ENCODE measurements at regions not wholly inside any gene's neighbourhood (a gene's known extent, or its start where the extent isn't known, plus 50 kb on each side); places are given as distances from the start of the nearest gene placed in this dataset.

DNA sequence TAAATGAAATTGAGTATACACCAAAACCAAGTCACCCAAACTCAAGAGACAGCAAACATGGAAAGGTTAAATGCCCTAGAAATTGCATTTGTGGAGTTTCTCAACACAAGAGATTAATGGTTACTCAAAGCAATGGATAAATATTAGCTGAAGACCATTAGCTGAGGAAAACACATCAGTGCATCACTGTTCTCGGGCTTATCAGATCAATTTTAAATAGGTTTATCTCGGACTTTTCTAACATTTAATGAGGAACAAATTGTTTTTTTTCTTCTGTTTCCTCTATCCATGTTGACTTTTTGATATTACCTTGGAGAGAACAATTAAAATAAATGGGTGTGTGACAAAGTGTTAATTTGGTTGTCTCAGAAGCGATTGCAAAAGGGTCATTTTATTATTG lies 105.4 kb upstream of the PIK3C3 start:
- no peak overlapping the region for H3K27ac ChIP-seq (ENCODE audit: low read depth in 2 of 2, low read length in 1 of 2)
- 63 to 81% methylated on average over 3 of the region's 3 CpGs for WGBS, 2 donors
- no peaks in the 10 kb centered on the region for H3K36me3 ChIP-seq (ENCODE audit: control insufficient read depth in 2 of 2, insufficient read depth in 2 of 2, low read length in 1 of 2)
- peaks cover 0 to 2% of the 10 kb centered on the region in 2 donors for H3K27me3 ChIP-seq (ENCODE audit: control insufficient read depth in 1 of 2, insufficient read depth in 2 of 2, low read length in 2 of 2)
- no peak overlapping the region for H3K4me3 ChIP-seq (ENCODE audit: low read depth in 1 of 2, low read length in 2 of 2)
- H3K4me1 ChIP-seq (ENCODE audit: control insufficient read depth in 2 of 2, insufficient read depth in 2 of 2, low read length in 1 of 2) = no peaks in the 10 kb centered on the region
- no peaks in the 10 kb centered on the region for H3K9me3 ChIP-seq (ENCODE audit: control insufficient read depth in 2 of 2, insufficient read depth in 1 of 2, low read depth in 1 of 2, low read length in 1 of 2)

GRCh38 chr18:41845563-41845962 lies 109.5 kb upstream of the PIK3C3 start:
- no peaks in the 10 kb centered on the region for H3K27me3 ChIP-seq (ENCODE audit: control insufficient read depth in 1 of 2, insufficient read depth in 2 of 2, low read length in 2 of 2)
- 53 to 68% methylated on average over 4 of the region's 4 CpGs for WGBS, 2 donors
- H3K27ac ChIP-seq (ENCODE audit: low read depth in 2 of 2, low read length in 1 of 2) = no peak overlapping the region
- no peak overlapping the region for H3K4me3 ChIP-seq (ENCODE audit: low read depth in 1 of 2, low read length in 2 of 2)
- no peaks in the 10 kb centered on the region for H3K9me3 ChIP-seq (ENCODE audit: control insufficient read depth in 2 of 2, insufficient read depth in 1 of 2, low read depth in 1 of 2, low read length in 1 of 2)
- H3K4me1 ChIP-seq (ENCODE audit: control insufficient read depth in 2 of 2, insufficient read depth in 2 of 2, low read length in 1 of 2) = no peaks in the 10 kb centered on the region
- no peaks in the 10 kb centered on the region for H3K36me3 ChIP-seq (ENCODE audit: control insufficient read depth in 2 of 2, insufficient read depth in 2 of 2, low read length in 1 of 2)

- 63 to 64% methylated on average over 3 of the region's 3 CpGs for WGBS, 2 donors
- H3K36me3 ChIP-seq (ENCODE audit: control insufficient read depth in 2 of 2, insufficient read depth in 2 of 2, low read length in 1 of 2) = no peaks in the 10 kb centered on the region
- no peak overlapping the region for H3K27ac ChIP-seq (ENCODE audit: low read depth in 2 of 2, low read length in 1 of 2)
Observed at GRCh38 chr18:41842886-41843285, 112.1 kb upstream of the PIK3C3 start.

DNA sequence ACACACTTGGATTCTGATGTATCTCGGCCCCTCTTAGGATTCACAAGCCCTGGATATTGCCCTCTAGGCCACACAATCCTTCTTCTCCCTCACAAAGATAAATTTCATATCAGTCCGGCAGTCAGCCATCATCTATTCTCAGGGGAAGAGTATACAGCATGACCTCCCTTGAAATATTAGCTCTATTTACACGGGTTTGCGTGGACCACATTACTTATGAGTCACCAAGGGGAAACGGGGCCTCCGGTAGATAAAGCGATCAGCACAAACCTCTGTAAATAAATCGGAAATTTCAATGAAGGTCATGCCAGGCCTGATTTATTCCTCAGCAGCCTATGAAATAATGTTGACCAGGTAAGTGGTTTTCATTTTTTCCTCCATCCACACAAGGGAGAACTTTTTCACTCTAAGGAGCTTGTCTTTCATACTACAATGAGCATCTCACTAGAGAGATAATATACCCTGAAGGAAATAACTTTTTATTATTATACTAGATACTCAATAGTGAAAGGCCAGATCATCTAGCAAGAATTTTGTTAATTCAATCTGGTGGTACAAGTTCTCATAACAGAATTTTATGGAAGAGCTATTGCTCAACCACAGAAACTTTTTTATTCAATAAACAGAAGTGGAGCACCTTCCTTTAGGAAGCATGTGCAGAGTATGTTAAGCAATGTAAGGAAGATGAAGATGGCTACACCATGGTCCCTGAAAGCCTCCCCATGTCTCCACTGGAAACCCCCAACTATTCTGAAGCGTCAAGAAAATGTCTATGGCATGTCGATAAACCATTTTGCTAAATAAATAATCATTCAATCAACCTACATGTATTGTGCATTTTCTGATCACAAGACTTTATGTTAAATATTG lies 125.2 kb upstream of the PIK3C3 start:
- no peaks in the 10 kb centered on the region for H3K36me3 ChIP-seq (ENCODE audit: control insufficient read depth in 2 of 2, insufficient read depth in 2 of 2, low read length in 1 of 2)
- H3K27ac ChIP-seq (ENCODE audit: low read depth in 2 of 2, low read length in 1 of 2) = no peak overlapping the region
- H3K4me1 ChIP-seq (ENCODE audit: control insufficient read depth in 2 of 2, insufficient read depth in 2 of 2, low read length in 1 of 2) = no peaks in the 10 kb centered on the region
- 81 to 86% methylated on average over 10 of the region's 10 CpGs for WGBS, 2 donors
- no peaks in the 10 kb centered on the region for H3K27me3 ChIP-seq (ENCODE audit: control insufficient read depth in 1 of 2, insufficient read depth in 2 of 2, low read length in 2 of 2)
- no peak overlapping the region for H3K4me3 ChIP-seq (ENCODE audit: low read depth in 1 of 2, low read length in 2 of 2)
- H3K9me3 ChIP-seq (ENCODE audit: control insufficient read depth in 2 of 2, insufficient read depth in 1 of 2, low read depth in 1 of 2, low read length in 1 of 2) = no peaks in the 10 kb centered on the region

More at GRCh38 chr18:41842886-41843285, 112.1 kb upstream of the PIK3C3 start:
- no peaks in the 10 kb centered on the region for H3K27me3 ChIP-seq (ENCODE audit: control insufficient read depth in 1 of 2, insufficient read depth in 2 of 2, low read length in 2 of 2)
- no peaks in the 10 kb centered on the region for H3K9me3 ChIP-seq (ENCODE audit: control insufficient read depth in 2 of 2, insufficient read depth in 1 of 2, low read depth in 1 of 2, low read length in 1 of 2)
- no peak overlapping the region for H3K4me3 ChIP-seq (ENCODE audit: low read depth in 1 of 2, low read length in 2 of 2)
- no peaks in the 10 kb centered on the region for H3K4me1 ChIP-seq (ENCODE audit: control insufficient read depth in 2 of 2, insufficient read depth in 2 of 2, low read length in 1 of 2)

GRCh38 chr18:41828137-41828536 lies 126.9 kb upstream of the PIK3C3 start:
- H3K36me3 ChIP-seq (ENCODE audit: control insufficient read depth in 2 of 2, insufficient read depth in 2 of 2, low read length in 1 of 2) = no peaks in the 10 kb centered on the region
- 22 to 30% methylated on average over 2 of the region's 2 CpGs for WGBS, 2 donors
- no peaks in the 10 kb centered on the region for H3K27me3 ChIP-seq (ENCODE audit: control insufficient read depth in 1 of 2, insufficient read depth in 2 of 2, low read length in 2 of 2)
- H3K9me3 ChIP-seq (ENCODE audit: control insufficient read depth in 2 of 2, insufficient read depth in 1 of 2, low read depth in 1 of 2, low read length in 1 of 2) = no peaks in the 10 kb centered on the region
- H3K4me1 ChIP-seq (ENCODE audit: control insufficient read depth in 2 of 2, insufficient read depth in 2 of 2, low read length in 1 of 2) = no peaks in the 10 kb centered on the region
- H3K4me3 ChIP-seq (ENCODE audit: low read depth in 1 of 2, low read length in 2 of 2) = no peak overlapping the region
- no peak overlapping the region for H3K27ac ChIP-seq (ENCODE audit: low read depth in 2 of 2, low read length in 1 of 2)

- Histone ChIP-seq H3K27ac (ENCODE audit: low read depth in 2 of 2, low read length in 1 of 2) (no peak overlapping the region), H3K36me3 (ENCODE audit: control insufficient read depth in 2 of 2, insufficient read depth in 2 of 2, low read length in 1 of 2) (no peaks in the 10 kb centered on the region), H3K27me3 (ENCODE audit: control insufficient read depth in 1 of 2, insufficient read depth in 2 of 2, low read length in 2 of 2) (no peaks in the 10 kb centered on the region), H3K9me3 (ENCODE audit: control insufficient read depth in 2 of 2, insufficient read depth in 1 of 2, low read depth in 1 of 2, low read length in 1 of 2) (no peaks in the 10 kb centered on the region), H3K4me1 (ENCODE audit: control insufficient read depth in 2 of 2, insufficient read depth in 2 of 2, low read length in 1 of 2) (no peaks in the 10 kb centered on the region), H3K4me3 (ENCODE audit: low read depth in 1 of 2, low read length in 2 of 2) (no peak overlapping the region)
- WGBS, 2 donors = 75 to 88% methylated on average over 3 of the region's 3 CpGs
Observed at GRCh38 chr18:41820784-41821183, 134.2 kb upstream of the PIK3C3 start.

- Histone ChIP-seq H3K27ac (ENCODE audit: low read depth in 2 of 2, low read length in 1 of 2) (no peak overlapping the region), H3K4me1 (ENCODE audit: control insufficient read depth in 2 of 2, insufficient read depth in 2 of 2, low read length in 1 of 2) (no peaks in the 10 kb centered on the region), H3K4me3 (ENCODE audit: low read depth in 1 of 2, low read length in 2 of 2) (no peak overlapping the region), H3K9me3 (ENCODE audit: control insufficient read depth in 2 of 2, insufficient read depth in 1 of 2, low read depth in 1 of 2, low read length in 1 of 2) (no peaks in the 10 kb centered on the region), H3K27me3 (ENCODE audit: control insufficient read depth in 1 of 2, insufficient read depth in 2 of 2, low read length in 2 of 2) (no peaks in the 10 kb centered on the region), H3K36me3 (ENCODE audit: control insufficient read depth in 2 of 2, insufficient read depth in 2 of 2, low read length in 1 of 2) (no peaks in the 10 kb centered on the region)
- WGBS, 2 donors = 77 to 82% methylated on average over 11 of the region's 11 CpGs
Observed at GRCh38 chr18:41818381-41819355, 136.4 kb upstream of the PIK3C3 start.

DNA sequence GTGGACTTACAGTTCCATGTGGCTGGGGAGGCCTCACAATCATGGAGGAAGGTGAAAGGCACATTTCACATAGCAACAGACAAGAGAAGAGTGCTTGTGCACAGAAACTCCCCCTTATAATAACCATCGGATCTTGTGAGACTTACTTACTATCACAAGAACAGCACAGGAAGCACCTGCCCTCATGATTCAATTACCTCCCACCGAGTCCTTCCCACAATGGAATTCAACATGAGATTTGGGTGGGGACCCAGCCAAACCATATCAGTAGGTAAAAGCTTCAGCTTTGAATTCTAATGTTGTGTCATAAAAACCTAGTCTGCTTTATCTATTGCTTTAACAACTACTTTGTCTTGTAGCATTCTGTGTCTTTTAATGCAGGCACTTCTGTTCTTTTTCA lies 140.4 kb upstream of the PIK3C3 start:
- 59 to 73% methylated on average over 2 of the region's 2 CpGs for WGBS, 2 donors
- Histone ChIP-seq H3K36me3 (ENCODE audit: control insufficient read depth in 2 of 2, insufficient read depth in 2 of 2, low read length in 1 of 2) (no peaks in the 10 kb centered on the region), H3K27me3 (ENCODE audit: control insufficient read depth in 1 of 2, insufficient read depth in 2 of 2, low read length in 2 of 2) (no peaks in the 10 kb centered on the region), H3K9me3 (ENCODE audit: control insufficient read depth in 2 of 2, insufficient read depth in 1 of 2, low read depth in 1 of 2, low read length in 1 of 2) (peaks cover 0 to 2% of the 10 kb centered on the region in 2 donors), H3K27ac (ENCODE audit: low read depth in 2 of 2, low read length in 1 of 2) (no peak overlapping the region), H3K4me3 (ENCODE audit: low read depth in 1 of 2, low read length in 2 of 2) (no peak overlapping the region), H3K4me1 (ENCODE audit: control insufficient read depth in 2 of 2, insufficient read depth in 2 of 2, low read length in 1 of 2) (no peaks in the 10 kb centered on the region)

GRCh38 chr18:41809652-41810051 lies 145.4 kb upstream of the PIK3C3 start:
- Histone ChIP-seq H3K4me1 (ENCODE audit: control insufficient read depth in 2 of 2, insufficient read depth in 2 of 2, low read length in 1 of 2) (no peaks in the 10 kb centered on the region), H3K36me3 (ENCODE audit: control insufficient read depth in 2 of 2, insufficient read depth in 2 of 2, low read length in 1 of 2) (no peaks in the 10 kb centered on the region), H3K27ac (ENCODE audit: low read depth in 2 of 2, low read length in 1 of 2) (no peak overlapping the region), H3K9me3 (ENCODE audit: control insufficient read depth in 2 of 2, insufficient read depth in 1 of 2, low read depth in 1 of 2, low read length in 1 of 2) (peaks cover 0 to 2% of the 10 kb centered on the region in 2 donors), H3K4me3 (ENCODE audit: low read depth in 1 of 2, low read length in 2 of 2) (no peak overlapping the region), H3K27me3 (ENCODE audit: control insufficient read depth in 1 of 2, insufficient read depth in 2 of 2, low read length in 2 of 2) (no peaks in the 10 kb centered on the region)
- WGBS, 2 donors = 50 to 53% methylated on average over 2 of the region's 2 CpGs

Data from esophagus (tissue), 2 donors.